H9 (cell line): ENCODE measurements at regions not wholly inside any gene's neighbourhood (a gene's known extent, or its start where the extent isn't known, plus 50 kb on each side); places are given as distances from the start of the nearest gene placed in this dataset.

Experiments used
- DNase-seq: peaks from one replicate; pipeline ENCODE4 v3.0.0-alpha.2; 2017
- H2AFZ ChIP-seq: one replicate; pipeline ENCODE4 v1.6.1; 2013; ENCODE audit warnings: mild to moderate bottlenecking, low read length, control low read depth, moderate library complexity
- H2AK5ac ChIP-seq: 2 replicates; pipeline ENCODE4 v1.6.1; 2013; ENCODE audit warnings: low read length, control low read depth, mixed read lengths; ENCODE audit not compliant: insufficient read length
- H2BK120ac ChIP-seq: one replicate; pipeline ENCODE4 v1.6.1; 2013; ENCODE audit warnings: low read depth, mild to moderate bottlenecking, low read length, control low read depth, inconsistent platforms; ENCODE audit not compliant: poor library complexity, severe bottlenecking
- H2BK12ac ChIP-seq: 2 replicates; pipeline ENCODE4 v1.6.1; 2013; ENCODE audit warnings: low read length, control low read depth, mixed read lengths, low read depth; ENCODE audit not compliant: insufficient read length
- H2BK15ac ChIP-seq: 2 replicates; pipeline ENCODE4 v1.6.1; 2013; ENCODE audit warnings: low read depth, low read length, control low read depth
- H2BK20ac ChIP-seq: one replicate; pipeline ENCODE4 v1.6.1; 2013; ENCODE audit warnings: low read depth, mild to moderate bottlenecking, low read length, control low read depth, inconsistent platforms; ENCODE audit not compliant: poor library complexity, severe bottlenecking
- H2BK5ac ChIP-seq: 2 replicates; pipeline ENCODE4 v1.6.1; 2013; ENCODE audit warnings: low read length, control low read depth, mixed read lengths; ENCODE audit not compliant: insufficient read length
- H3K14ac ChIP-seq: 2 replicates; pipeline ENCODE4 v1.6.1; 2013; ENCODE audit warnings: low read length, control low read depth; ENCODE audit not compliant: insufficient read depth
- H3K18ac ChIP-seq: 2 replicates; pipeline ENCODE4 v1.6.1; 2013; ENCODE audit warnings: low read depth, mild to moderate bottlenecking, mixed read lengths, low read length, control low read depth; ENCODE audit not compliant: insufficient read length
- H3K23ac ChIP-seq: 2 replicates; pipeline ENCODE4 v1.6.1; 2013; ENCODE audit warnings: low read length, control low read depth, mixed read lengths, low read depth; ENCODE audit not compliant: insufficient read length
- H3K23me2 ChIP-seq: 2 replicates; pipeline ENCODE4 v1.6.1; 2013; ENCODE audit warnings: low read depth, mild to moderate bottlenecking, mixed read lengths, low read length, control low read depth; ENCODE audit not compliant: insufficient read length, poor library complexity, severe bottlenecking
- H3K27ac ChIP-seq: 2 replicates; pipeline ENCODE4 v1.5.1; 2013; ENCODE audit warnings: low read length, control low read depth, mixed read lengths, low read depth; ENCODE audit not compliant: insufficient read length
- H3K27me3 ChIP-seq: 2 replicates; pipeline ENCODE4 v1.6.1; 2013; ENCODE audit warnings: low read length, control low read depth, inconsistent platforms; ENCODE audit not compliant: insufficient read depth
- H3K4ac ChIP-seq: 2 replicates; pipeline ENCODE4 v1.6.1; 2013; ENCODE audit warnings: low read depth, mild to moderate bottlenecking, control low read depth, inconsistent platforms, low read length, moderate library complexity
- H3K4me1 ChIP-seq: 2 replicates; pipeline ENCODE4 v1.6.1; 2013; ENCODE audit warnings: low read length, control low read depth, inconsistent platforms; ENCODE audit not compliant: insufficient read depth
- H3K4me2 ChIP-seq: 2 replicates; pipeline ENCODE4 v1.6.1; 2013; ENCODE audit warnings: low read length, control low read depth, mixed read lengths; ENCODE audit not compliant: insufficient read length, insufficient read depth
- H3K56ac ChIP-seq: 2 replicates; pipeline ENCODE4 v1.6.1; 2013; ENCODE audit warnings: low read depth, mild to moderate bottlenecking, mixed read lengths, low read length, control low read depth; ENCODE audit not compliant: insufficient read length
- H3K79me1 ChIP-seq: 2 replicates; pipeline ENCODE4 v1.6.1; 2013; ENCODE audit warnings: low read depth, mild to moderate bottlenecking, moderate library complexity, low read length, control low read depth, inconsistent platforms; ENCODE audit not compliant: insufficient read depth, poor library complexity, severe bottlenecking
- H3K79me2 ChIP-seq: 2 replicates; pipeline ENCODE4 v1.6.1; 2013; ENCODE audit warnings: low read length, control low read depth, inconsistent platforms; ENCODE audit not compliant: insufficient read depth
- H3K9ac ChIP-seq: 2 replicates; pipeline ENCODE4 v1.6.1; 2013; ENCODE audit warnings: low read length, control low read depth, mixed read lengths; ENCODE audit not compliant: insufficient read length; ENCODE audit errors: extremely low read depth
- H3K9me3 ChIP-seq: one replicate; pipeline ENCODE4 v1.6.1; 2013; ENCODE audit warnings: low read depth, low read length, inconsistent platforms; ENCODE audit not compliant: control insufficient read depth
- H3T11ph ChIP-seq: one replicate; pipeline ENCODE4 v1.6.1; 2013; ENCODE audit warnings: mild to moderate bottlenecking, low read length, control low read depth, inconsistent platforms
- H4K20me1 ChIP-seq: one replicate; pipeline ENCODE4 v1.6.1; 2013; ENCODE audit not compliant: control insufficient read depth, insufficient read length, insufficient read depth
- H4K5ac ChIP-seq: 2 replicates; pipeline ENCODE4 v1.6.1; 2013; ENCODE audit warnings: low read depth, mild to moderate bottlenecking, mixed read lengths, low read length, control low read depth; ENCODE audit not compliant: insufficient read length
- H4K8ac ChIP-seq: replicated peaks from 2 replicates; pipeline ENCODE4 v1.6.1; 2013; ENCODE audit warnings: low read length, control low read depth, mixed read lengths, low read depth; ENCODE audit not compliant: insufficient read length
- H4K91ac ChIP-seq: 2 replicates; pipeline ENCODE4 v1.6.1; 2013; ENCODE audit warnings: low read depth, mild to moderate bottlenecking, moderate library complexity, mixed read lengths, low read length, control low read depth; ENCODE audit not compliant: insufficient read length
- H3K27ac Mint-ChIP-seq, 3 experiments: 2 replicates in 2 of 3; 3 replicates in 1 of 3; pipeline ENCODE4 v1.8.0; 2020 to 2021; ENCODE audit warnings: mixed read lengths in 3 of 3, mild to moderate bottlenecking in 1 of 3, moderate library complexity in 1 of 3
- H3K27me3 Mint-ChIP-seq: 2 replicates; pipeline ENCODE4 v1.8.0; 2021; ENCODE audit warnings: low read depth, mild to moderate bottlenecking, moderate library complexity, mixed read lengths
- H3K36me3 Mint-ChIP-seq, 3 experiments: 2 replicates in 2 of 3; 3 replicates in 1 of 3; pipeline ENCODE4 v1.8.0; 2020 to 2021; ENCODE audit warnings: low read depth in 3 of 3, mixed read lengths in 3 of 3; ENCODE audit not compliant: insufficient read depth in 1 of 3
- H3K4me1 Mint-ChIP-seq, 2 experiments: 2 replicates each; pipeline ENCODE4 v1.8.0; 2020; ENCODE audit warnings: mixed read lengths in 2 of 2
- H3K4me3 Mint-ChIP-seq, 2 experiments: 2 replicates in 1 of 2; 3 replicates in 1 of 2; pipeline ENCODE4 v1.8.0; 2020 to 2021; ENCODE audit warnings: mild to moderate bottlenecking in 2 of 2, mixed read lengths in 2 of 2, moderate library complexity in 1 of 2
- H3K9me3 Mint-ChIP-seq, 2 experiments: 2 replicates in 1 of 2; 3 replicates in 1 of 2; pipeline ENCODE4 v1.8.0; 2020; ENCODE audit warnings: mild to moderate bottlenecking in 2 of 2, mixed read lengths in 2 of 2, moderate library complexity in 1 of 2
- CTCF ChIP-seq: fragments of 200-600 bp; sonication (generic); conservative IDR thresholded peaks from 3 replicates; pipeline ENCODE4 v1.8.0; 2021; ENCODE audit warnings: antibody characterized with exemption, mild to moderate bottlenecking
- WGBS: extraction: QIAGEN DNeasy Blood & Tissue Kit; methylation state at CpG from one replicate; pipeline ENCODE4 v1.1.7; 2013; ENCODE audit warnings: missing lambda C conversion rate, low lambda C conversion rate, mixed read lengths; ENCODE audit not compliant: insufficient read length; ENCODE audit errors: extremely low coverage; 5-methylcytosine and 5-hydroxymethylcytosine counted together

DNA sequence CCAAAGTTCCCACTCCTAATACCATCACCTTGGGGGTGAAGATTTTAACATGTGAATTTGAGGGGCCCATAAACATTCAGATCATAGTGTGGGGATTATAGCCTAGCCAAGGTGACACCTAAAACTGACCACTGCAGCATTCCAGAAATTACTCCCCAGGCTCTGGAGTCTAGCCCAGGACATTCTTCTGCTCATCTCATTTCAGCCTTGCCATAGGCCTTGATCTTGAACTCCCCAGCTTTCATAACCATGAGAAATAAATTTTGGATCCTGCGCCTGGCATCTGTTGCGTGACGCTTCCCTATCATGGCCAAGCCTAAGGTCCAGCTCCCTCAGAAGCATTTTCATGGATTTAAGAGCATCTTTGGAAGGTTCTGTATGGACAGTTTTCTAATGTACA is 502.9 kb upstream of the THBS1 start:
- Histone ChIP-seq H3K79me2 (no peaks in the 10 kb centered on the region), H3T11ph (no peak overlapping the region), H3K27me3 (no peaks in the 10 kb centered on the region), H3K18ac (no peak overlapping the region), H2BK15ac (no peak overlapping the region), H3K27ac (no peak overlapping the region), H2BK12ac (no peak overlapping the region), H3K4ac (no peak overlapping the region), H4K20me1 (no peaks in the 10 kb centered on the region), H3K4me1 (no peaks in the 10 kb centered on the region), H2BK120ac (no peak overlapping the region), H3K23me2 (no peaks in the 10 kb centered on the region), H2AK5ac (no peak overlapping the region), H3K9ac (no peak overlapping the region), H4K8ac (no peak overlapping the region), H2AFZ (no peak overlapping the region), H3K14ac (no peak overlapping the region), H3K4me2 (no peak overlapping the region), H3K23ac (no peak overlapping the region), H2BK20ac (no peak overlapping the region), H3K56ac (no peak overlapping the region), H2BK5ac (no peak overlapping the region), H3K9me3 (no peaks in the 10 kb centered on the region), H4K91ac (no peak overlapping the region), H3K79me1 (no peaks in the 10 kb centered on the region), H4K5ac (no peak overlapping the region)
- WGBS: no CpG with 5 or more reads among the region's 3 CpGs
- Mint-ChIP-seq H3K9me3 (no peaks in the 10 kb centered on the region; a peak in 1 of 5 replicates), H3K36me3 (no peaks in the 10 kb centered on the region; a peak in 2 of 7 replicates), H3K27me3 (no peaks in the 10 kb centered on the region; the same call in 1 of the 2 replicates), H3K27ac (no peak overlapping the region), H3K4me1 (no peaks in the 10 kb centered on the region), H3K4me3 (no peak overlapping the region)
- no peak for DNase-seq
- no peak for TF ChIP-seq CTCF
